WTC11 (cell line): ENCODE measurements at regions not wholly inside any gene's neighbourhood (a gene's known extent, or its start where the extent isn't known, plus 50 kb on each side); places are given as distances from the start of the nearest gene placed in this dataset.

ENCODE experiments used
- ATAC-seq: fragments of 200-7000 bp; cut with Tn5 transposase; 2 replicates; pipeline ENCODE4 v1.10.0; 2021; ENCODE audit warnings: mild to moderate bottlenecking, moderate library complexity
- CTCF ChIA-PET: fragments of 300-600 bp; sonication (Branson Sonifier 250); formaldehyde crosslinking; loops from one replicate; lab custom pipeline; 2021; ENCODE audit warnings: antibody characterized with exemption; lab: Charles Lee
- POLR2A ChIA-PET: fragments of 350-600 bp; sonication (Branson Sonifier 250); formaldehyde crosslinking; loops from one replicate; lab custom pipeline; 2021; ENCODE audit warnings: antibody characterized with exemption; lab: Charles Lee
- DNase-seq: peaks from one replicate; pipeline ENCODE4 v3.0.0; 2021; ENCODE audit warnings: low spot score
- H3K27ac Mint-ChIP-seq: 2 replicates; pipeline ENCODE4 v1.8.0; 2021; ENCODE audit warnings: mixed read lengths
- H3K27me3 Mint-ChIP-seq: 2 replicates; pipeline ENCODE4 v1.8.0; 2021; ENCODE audit warnings: low read depth, mild to moderate bottlenecking, moderate library complexity, mixed read lengths
- H3K36me3 Mint-ChIP-seq: 2 replicates; pipeline ENCODE4 v1.8.0; 2021; ENCODE audit warnings: mixed read lengths
- H3K4me1 Mint-ChIP-seq: 2 replicates; pipeline ENCODE4 v1.8.0; 2022; ENCODE audit warnings: mixed read lengths
- H3K4me3 Mint-ChIP-seq: 2 replicates; pipeline ENCODE4 v1.8.0; 2021; ENCODE audit warnings: mild to moderate bottlenecking, moderate library complexity, mixed read lengths
- H3K9me3 Mint-ChIP-seq: 2 replicates; pipeline ENCODE4 v1.8.0; 2021; ENCODE audit warnings: mixed read lengths
- AR ChIP-seq: fragments of 250-450 bp; sonication (Bioruptor Pico); IDR thresholded peaks from 2 replicates; pipeline ENCODE4 v1.9.0; 2021; ENCODE audit warnings: mild to moderate bottlenecking
- ATF3 ChIP-seq: sonication (generic); formaldehyde crosslinking; conservative IDR thresholded peaks from 2 replicates; pipeline ENCODE4 v1.8.1; 2022; ENCODE audit warnings: mild to moderate bottlenecking, missing genetic modification reagents
- CTCF ChIP-seq: fragments of 200-600 bp; IDR thresholded peaks from 2 replicates; pipeline ENCODE4 v1.8.0; 2022; ENCODE audit warnings: antibody characterized with exemption
- ELF4 ChIP-seq: sonication (generic); formaldehyde crosslinking; IDR thresholded peaks from 2 replicates; pipeline ENCODE4 v1.8.1; 2022; ENCODE audit warnings: low read depth, mild to moderate bottlenecking, moderate library complexity, missing genetic modification reagents
- ERG ChIP-seq: fragments of 250-450 bp; sonication (Bioruptor Pico); IDR thresholded peaks from 2 replicates; pipeline ENCODE4 v1.8.0; 2021; ENCODE audit warnings: mild to moderate bottlenecking
- FOXJ3 ChIP-seq: sonication (generic); formaldehyde crosslinking; IDR thresholded peaks from 2 replicates; pipeline ENCODE4 v1.9.0; 2021; ENCODE audit warnings: missing genetic modification reagents, mild to moderate bottlenecking, borderline replicate concordance
- FOXK1 ChIP-seq: sonication (generic); formaldehyde crosslinking; IDR thresholded peaks from 2 replicates; pipeline ENCODE4 v1.8.0; 2022; ENCODE audit warnings: mild to moderate bottlenecking, moderate library complexity, missing genetic modification reagents
- GRHL2 ChIP-seq: fragments of 250-450 bp; sonication (Bioruptor Pico); IDR thresholded peaks from 2 replicates; pipeline ENCODE4 v1.8.0; 2022; ENCODE audit warnings: mild to moderate bottlenecking, moderate library complexity; ENCODE audit not compliant: insufficient replicate concordance, severe bottlenecking
- HMGA2 ChIP-seq: fragments of 250-450 bp; sonication (Bioruptor Pico); IDR thresholded peaks from 2 replicates; pipeline ENCODE4 v1.4.0; 2021; ENCODE audit warnings: mild to moderate bottlenecking, moderate library complexity
- IRF2 ChIP-seq: sonication (generic); formaldehyde crosslinking; IDR thresholded peaks from 2 replicates; pipeline ENCODE4 v1.8.0; 2022; ENCODE audit warnings: low read depth, missing genetic modification reagents, borderline replicate concordance
- MXD4 ChIP-seq: fragments of 250-450 bp; sonication (Bioruptor Pico); IDR thresholded peaks from 2 replicates; pipeline ENCODE4 v1.8.0; 2021; ENCODE audit warnings: mild to moderate bottlenecking, moderate library complexity, borderline replicate concordance
- NR2C2 ChIP-seq: sonication (generic); formaldehyde crosslinking; IDR thresholded peaks from 2 replicates; pipeline ENCODE4 v1.8.0; 2022; ENCODE audit warnings: mild to moderate bottlenecking, missing genetic modification reagents
- SMAD4 ChIP-seq: sonication (generic); formaldehyde crosslinking; IDR thresholded peaks from 2 replicates; pipeline ENCODE4 v1.8.0; 2022; ENCODE audit warnings: mild to moderate bottlenecking, missing genetic modification reagents
- USF2 ChIP-seq: sonication (generic); formaldehyde crosslinking; IDR thresholded peaks from 2 replicates; pipeline ENCODE4 v1.8.1; 2023; ENCODE audit warnings: mild to moderate bottlenecking, missing genetic modification reagents, moderate library complexity
- ZNF121 ChIP-seq: sonication (generic); formaldehyde crosslinking; IDR thresholded peaks from 2 replicates; pipeline ENCODE4 v1.8.0; 2023; ENCODE audit warnings: missing genetic modification reagents
- ZNF232 ChIP-seq: sonication (generic); formaldehyde crosslinking; IDR thresholded peaks from 2 replicates; pipeline ENCODE4 v1.8.0; 2022; ENCODE audit warnings: mild to moderate bottlenecking, missing genetic modification reagents
- ZNF396 ChIP-seq: fragments of 250-450 bp; sonication (Bioruptor Pico); IDR thresholded peaks from 2 replicates; pipeline ENCODE4 v1.8.0; 2021; ENCODE audit warnings: mild to moderate bottlenecking, moderate library complexity, borderline replicate concordance
- TF ChIP-seq, protein P1 (sequence below): sonication (generic); formaldehyde crosslinking; IDR thresholded peaks from 2 replicates; pipeline ENCODE4 v1.8.0; 2022; ENCODE audit warnings: mild to moderate bottlenecking, missing genetic modification reagents
- TF ChIP-seq, protein P2 (sequence below): sonication (generic); formaldehyde crosslinking; IDR thresholded peaks from 2 replicates; pipeline ENCODE4 v1.8.1; 2022; ENCODE audit warnings: missing genetic modification reagents, borderline replicate concordance
- TF ChIP-seq, protein P3 (sequence below): sonication (generic); formaldehyde crosslinking; IDR thresholded peaks from 2 replicates; pipeline ENCODE4 v1.8.1; 2023; ENCODE audit warnings: mild to moderate bottlenecking, missing genetic modification reagents

DNA sequence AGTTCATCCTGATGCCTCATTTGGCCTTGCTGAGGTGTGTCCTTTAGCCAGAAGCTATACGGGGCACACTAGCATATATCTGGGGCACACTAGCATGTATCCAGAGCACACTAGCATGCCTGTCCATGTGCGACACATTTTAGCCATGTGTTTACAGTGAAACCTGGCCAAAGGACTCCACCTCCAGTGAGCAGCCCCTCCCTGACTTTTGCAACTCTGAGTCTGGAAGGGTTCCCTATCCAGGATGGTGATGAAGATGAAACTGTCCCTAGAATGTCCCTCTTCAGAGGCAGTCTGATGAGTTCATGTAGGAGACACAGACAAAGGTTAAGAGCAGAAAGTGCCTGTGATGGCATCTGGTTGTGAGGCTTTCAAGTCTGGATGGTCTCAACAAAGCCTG lies 61.4 kb upstream of the LGALSL start (continued):
- TF ChIP-seq FOXJ3 (CRISPR knock-in tag), result no peak
- TF ChIP-seq, protein P1, sequence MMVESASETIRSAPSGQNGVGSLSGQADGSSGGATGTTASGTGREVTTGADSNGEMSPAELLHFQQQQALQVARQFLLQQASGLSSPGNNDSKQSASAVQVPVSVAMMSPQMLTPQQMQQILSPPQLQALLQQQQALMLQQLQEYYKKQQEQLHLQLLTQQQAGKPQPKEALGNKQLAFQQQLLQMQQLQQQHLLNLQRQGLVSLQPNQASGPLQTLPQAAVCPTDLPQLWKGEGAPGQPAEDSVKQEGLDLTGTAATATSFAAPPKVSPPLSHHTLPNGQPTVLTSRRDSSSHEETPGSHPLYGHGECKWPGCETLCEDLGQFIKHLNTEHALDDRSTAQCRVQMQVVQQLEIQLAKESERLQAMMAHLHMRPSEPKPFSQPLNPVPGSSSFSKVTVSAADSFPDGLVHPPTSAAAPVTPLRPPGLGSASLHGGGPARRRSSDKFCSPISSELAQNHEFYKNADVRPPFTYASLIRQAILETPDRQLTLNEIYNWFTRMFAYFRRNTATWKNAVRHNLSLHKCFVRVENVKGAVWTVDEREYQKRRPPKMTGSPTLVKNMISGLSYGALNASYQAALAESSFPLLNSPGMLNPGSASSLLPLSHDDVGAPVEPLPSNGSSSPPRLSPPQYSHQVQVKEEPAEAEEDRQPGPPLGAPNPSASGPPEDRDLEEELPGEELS (CRISPR knock-in tag), result no peak
- TF ChIP-seq FOXK1 (CRISPR knock-in tag), result no peak
- TF ChIP-seq ERG (CRISPR knock-in tag), result no peak
- no peak for TF ChIP-seq AR (CRISPR knock-in tag)
- TF ChIP-seq ZNF396 (CRISPR knock-in tag), result no peak
- no peak for TF ChIP-seq CTCF
- TF ChIP-seq, protein P2, sequence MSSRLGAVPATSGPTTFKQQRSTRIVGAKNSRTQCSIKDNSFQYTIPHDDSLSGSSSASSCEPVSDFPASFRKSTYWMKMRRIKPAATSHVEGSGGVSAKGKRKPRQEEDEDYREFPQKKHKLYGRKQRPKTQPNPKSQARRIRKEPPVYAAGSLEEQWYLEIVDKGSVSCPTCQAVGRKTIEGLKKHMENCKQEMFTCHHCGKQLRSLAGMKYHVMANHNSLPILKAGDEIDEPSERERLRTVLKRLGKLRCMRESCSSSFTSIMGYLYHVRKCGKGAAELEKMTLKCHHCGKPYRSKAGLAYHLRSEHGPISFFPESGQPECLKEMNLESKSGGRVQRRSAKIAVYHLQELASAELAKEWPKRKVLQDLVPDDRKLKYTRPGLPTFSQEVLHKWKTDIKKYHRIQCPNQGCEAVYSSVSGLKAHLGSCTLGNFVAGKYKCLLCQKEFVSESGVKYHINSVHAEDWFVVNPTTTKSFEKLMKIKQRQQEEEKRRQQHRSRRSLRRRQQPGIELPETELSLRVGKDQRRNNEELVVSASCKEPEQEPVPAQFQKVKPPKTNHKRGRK, result no peak
- no peak for TF ChIP-seq ZNF121
- no peak for TF ChIP-seq USF2 (CRISPR knock-in tag)

DNA sequence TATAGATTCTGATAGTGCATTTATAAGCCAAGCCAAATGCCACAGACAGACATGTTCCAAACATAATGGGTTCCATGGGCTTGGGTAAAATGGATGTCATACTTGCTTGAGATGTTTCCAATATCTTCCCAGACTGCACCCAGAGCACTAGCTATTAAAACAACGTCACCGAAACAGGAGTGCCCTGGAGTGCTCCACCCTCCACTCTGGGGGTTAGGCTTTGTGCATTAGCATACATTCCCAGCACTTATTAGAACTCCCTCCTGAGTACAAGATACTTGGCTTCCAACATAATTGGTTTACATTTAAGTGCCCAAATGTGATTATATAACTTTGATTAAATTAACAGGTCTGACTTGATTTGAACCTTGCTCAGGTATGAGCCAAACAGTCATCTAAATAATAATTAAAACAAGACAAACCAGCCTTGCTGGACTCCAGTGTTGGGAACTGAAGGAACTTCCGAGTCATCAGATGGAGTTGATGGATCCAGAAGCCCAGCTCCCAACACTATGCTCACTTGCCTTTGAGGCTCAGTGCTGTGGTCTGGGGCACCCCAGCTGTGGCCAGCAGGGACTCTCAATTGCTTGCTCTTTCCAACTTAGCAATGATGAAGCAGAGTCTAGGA lies 60.5 kb upstream of the LGALSL start:
- DNase-seq, result no peak
- no peak overlapping the region for H3K4me3 Mint-ChIP-seq
- H3K9me3 Mint-ChIP-seq, result peaks cover 16% of the 10 kb centered on the region
- H3K36me3 Mint-ChIP-seq, result peaks cover 5% of the 10 kb centered on the region; the same call in 1 of the 2 replicates
- peaks cover 3% of the 10 kb centered on the region; the same call in 1 of the 2 replicates for H3K4me1 Mint-ChIP-seq
- ChIA-PET POLR2A (interaction anchor here (0.6 kb wide), 1 partner anchor 213 kb away, joined by 6 read pairs; no protein-coding TSS in a partner anchor), CTCF (no interaction called here)
- H3K27ac Mint-ChIP-seq, result no peak overlapping the region
- no peak for ATAC-seq
- no peaks in the 10 kb centered on the region for H3K27me3 Mint-ChIP-seq
- TF ChIP-seq IRF2 (CRISPR knock-in tag), result no peak
- TF ChIP-seq ELF4 (CRISPR knock-in tag), result no peak
- TF ChIP-seq HMGA2 (CRISPR knock-in tag), result no peak
- no peak for TF ChIP-seq GRHL2 (CRISPR knock-in tag)
- no peak for TF ChIP-seq ZNF232
- TF ChIP-seq MXD4 (CRISPR knock-in tag), result no peak
- TF ChIP-seq NR2C2 (CRISPR knock-in tag), result no peak
- no peak for TF ChIP-seq ATF3 (CRISPR knock-in tag)
- TF ChIP-seq ERG (CRISPR knock-in tag), result no peak
- no peak for TF ChIP-seq SMAD4 (CRISPR knock-in tag)
- TF ChIP-seq, protein P3, sequence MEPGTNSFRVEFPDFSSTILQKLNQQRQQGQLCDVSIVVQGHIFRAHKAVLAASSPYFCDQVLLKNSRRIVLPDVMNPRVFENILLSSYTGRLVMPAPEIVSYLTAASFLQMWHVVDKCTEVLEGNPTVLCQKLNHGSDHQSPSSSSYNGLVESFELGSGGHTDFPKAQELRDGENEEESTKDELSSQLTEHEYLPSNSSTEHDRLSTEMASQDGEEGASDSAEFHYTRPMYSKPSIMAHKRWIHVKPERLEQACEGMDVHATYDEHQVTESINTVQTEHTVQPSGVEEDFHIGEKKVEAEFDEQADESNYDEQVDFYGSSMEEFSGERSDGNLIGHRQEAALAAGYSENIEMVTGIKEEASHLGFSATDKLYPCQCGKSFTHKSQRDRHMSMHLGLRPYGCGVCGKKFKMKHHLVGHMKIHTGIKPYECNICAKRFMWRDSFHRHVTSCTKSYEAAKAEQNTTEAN, result no peak
